Caco-2 (cell line): ENCODE measurements at regions not wholly inside any gene's neighbourhood (a gene's known extent, or its start where the extent isn't known, plus 50 kb on each side); places are given as distances from the start of the nearest gene placed in this dataset.

Experiments used
- BruUV-seq: library from RNA; stranded (reverse); fragments of 400-500 nt; replicated peaks from 2 replicates; lab custom pipeline; 2021; lab: Mats Ljungman, UMichigan
- CTCF ChIA-PET: fragments of 300-600 bp; sonication (Branson Sonifier 250); formaldehyde crosslinking; loops from one replicate; lab custom pipeline; 2022; ENCODE audit warnings: antibody characterized with exemption; lab: Charles Lee
- POLR2A ChIA-PET: fragments of 300-600 bp; sonication (Branson Sonifier 250); formaldehyde crosslinking; loops from one replicate; lab custom pipeline; 2022; ENCODE audit warnings: antibody characterized with exemption; lab: Charles Lee
- DNase-seq, 2 experiments: peaks; one replicate each; pipeline versions ENCODE4 v3.0.0 to v3.0.0-alpha.2; 2020 to 2022
- H3K27me3 ChIP-seq: replicated peaks from 2 replicates; pipeline ENCODE4 v1.6.0; 2011; ENCODE audit warnings: low read length; ENCODE audit not compliant: control insufficient read depth, insufficient read depth
- H3K36me3 ChIP-seq: 2 replicates; pipeline ENCODE4 v1.5.1; 2011; ENCODE audit warnings: low read length; ENCODE audit not compliant: control insufficient read depth, insufficient read depth
- H3K4me1 ChIP-seq: fragments of 250-450 bp; sonication (Bioruptor Pico); 2 replicates; pipeline ENCODE4 v1.5.1; 2020; ENCODE audit warnings: mild to moderate bottlenecking
- H3K4me3 ChIP-seq: 2 replicates; pipeline ENCODE4 v1.5.1; 2011; ENCODE audit warnings: low read depth, mild to moderate bottlenecking, control low read depth, low read length
- H3K9me3 ChIP-seq: fragments of 250-450 bp; sonication (Bioruptor Pico); 2 replicates; pipeline ENCODE4 v1.5.1; 2020; ENCODE audit warnings: mild to moderate bottlenecking, moderate library complexity
- H3K27ac Mint-ChIP-seq: one replicate; pipeline ENCODE4 v1.8.0; 2022; ENCODE audit warnings: mixed read lengths; ENCODE audit not compliant: unreplicated experiment
- H3K27me3 Mint-ChIP-seq: one replicate; pipeline ENCODE4 v1.8.0; 2022; ENCODE audit warnings: mixed read lengths; ENCODE audit not compliant: insufficient read depth, unreplicated experiment
- H3K36me3 Mint-ChIP-seq: one replicate; pipeline ENCODE4 v1.8.0; 2022; ENCODE audit warnings: mild to moderate bottlenecking, mixed read lengths; ENCODE audit not compliant: insufficient read depth, unreplicated experiment
- H3K4me1 Mint-ChIP-seq: one replicate; pipeline ENCODE4 v1.8.0; 2022; ENCODE audit warnings: low read depth, mixed read lengths; ENCODE audit not compliant: unreplicated experiment
- H3K4me3 Mint-ChIP-seq: one replicate; pipeline ENCODE4 v1.8.0; 2022; ENCODE audit warnings: mild to moderate bottlenecking, moderate library complexity, mixed read lengths; ENCODE audit not compliant: unreplicated experiment
- H3K9me3 Mint-ChIP-seq: one replicate; pipeline ENCODE4 v1.8.0; 2022; ENCODE audit warnings: mixed read lengths; ENCODE audit not compliant: unreplicated experiment
- CTCF ChIP-seq, 2 experiments: fragments of 200-600 bp in 1 of 2; IDR thresholded peaks; 1 replicate in 1 of 2; 2 replicates in 1 of 2; pipeline versions ENCODE4 v1.5.1 to v1.8.0; 2011 to 2022; ENCODE audit warnings: antibody characterized with exemption in 1 of 2, control low read depth in 1 of 2, inconsistent platforms in 1 of 2, low read depth in 1 of 2, low read length in 1 of 2, mild to moderate bottlenecking in 1 of 2, moderate library complexity in 1 of 2; ENCODE audit not compliant: insufficient read depth in 1 of 2, severe bottlenecking in 1 of 2, unreplicated experiment in 1 of 2
- intact Hi-C: fragments of 100-400 bp; cut with micrococcal nuclease; formaldehyde crosslinking; loops from one replicate; pipeline ENCODE4 v1.10.0; 2022; ENCODE audit not compliant: unreplicated experiment

- Histone ChIP-seq H3K4me1 (peaks cover 8% of the 10 kb centered on the region; the same call in 1 of the 2 replicates), H3K27me3 (no peaks in the 10 kb centered on the region), H3K9me3 (no peaks in the 10 kb centered on the region), H3K4me3 (no peak overlapping the region), H3K36me3 (no peaks in the 10 kb centered on the region)
- ChIA-PET POLR2A (interaction anchor here (0.8 kb wide), 1 partner anchor 87 kb away, joined by 3 read pairs; no protein-coding TSS in a partner anchor), CTCF (interaction anchor here (0.6 kb wide), 1 partner anchor 14 kb away, joined by 3 read pairs; no protein-coding TSS in a partner anchor)
- DNase-seq: no peak
- H3K27ac Mint-ChIP-seq: no peak overlapping the region
- peak overlapping the region; percentile 57 for H3K4me3 Mint-ChIP-seq
- no peaks in the 10 kb centered on the region for H3K9me3 Mint-ChIP-seq
- no TSS peak for BruUV-seq
- no peaks in the 10 kb centered on the region for H3K36me3 Mint-ChIP-seq
- H3K27me3 Mint-ChIP-seq: no peaks in the 10 kb centered on the region
- intact Hi-C loops: no loop called here
- peaks cover 14% of the 10 kb centered on the region for H3K4me1 Mint-ChIP-seq
- no peak for TF ChIP-seq CTCF (IDR thresholded peaks at IDR 0.05; ENCODE audit: insufficient read depth in 1 of 2, low read depth in 1 of 2, low read length in 1 of 2, severe bottlenecking in 1 of 2, unreplicated experiment in 1 of 2)
Measured at GRCh38 chr6:28776269-28777146, 147.3 kb downstream of the TRIM27 start.

- no peak for TF ChIP-seq CTCF (IDR thresholded peaks at IDR 0.05; ENCODE audit: insufficient read depth in 1 of 2, low read depth in 1 of 2, low read length in 1 of 2, severe bottlenecking in 1 of 2, unreplicated experiment in 1 of 2)
- Histone ChIP-seq H3K4me1 (peaks cover 8% of the 10 kb centered on the region; the same call in 1 of the 2 replicates), H3K36me3 (no peaks in the 10 kb centered on the region), H3K9me3 (no peaks in the 10 kb centered on the region), H3K4me3 (no peak overlapping the region), H3K27me3 (no peaks in the 10 kb centered on the region)
- intact Hi-C loops: no loop called here
- Mint-ChIP-seq H3K36me3 (no peaks in the 10 kb centered on the region), H3K27ac (no peak overlapping the region), H3K4me1 (peaks cover 14% of the 10 kb centered on the region), H3K9me3 (no peaks in the 10 kb centered on the region), H3K27me3 (no peaks in the 10 kb centered on the region), H3K4me3 (no peak overlapping the region)
- ChIA-PET POLR2A (no interaction called here), CTCF (no interaction called here)
- no peak for DNase-seq
- BruUV-seq: no TSS peak
Measured at GRCh38 chr6:28777147-28777461, 146.7 kb downstream of the TRIM27 start.

- no peaks in the 10 kb centered on the region for H3K36me3 Mint-ChIP-seq
- no peak for TF ChIP-seq CTCF (IDR thresholded peaks at IDR 0.05; ENCODE audit: insufficient read depth in 1 of 2, low read depth in 1 of 2, low read length in 1 of 2, severe bottlenecking in 1 of 2, unreplicated experiment in 1 of 2)
- CTCF ChIA-PET: no interaction called here
- H3K4me3 Mint-ChIP-seq: no peak overlapping the region
- no peaks in the 10 kb centered on the region for H3K9me3 Mint-ChIP-seq
- peaks cover 11% of the 10 kb centered on the region for H3K4me1 Mint-ChIP-seq
- intact Hi-C loops: no loop called here
- no peaks in the 10 kb centered on the region for H3K27me3 Mint-ChIP-seq
- no TSS peak for BruUV-seq
- POLR2A ChIA-PET: no interaction called here
- no peaks in the 10 kb centered on the region for H3K36me3 ChIP-seq
- no peak overlapping the region for H3K4me3 ChIP-seq
- H3K4me1 ChIP-seq: no peaks in the 10 kb centered on the region
- no peak overlapping the region for H3K27ac Mint-ChIP-seq
- H3K27me3 ChIP-seq: no peaks in the 10 kb centered on the region
- no peak for DNase-seq
- H3K9me3 ChIP-seq: no peaks in the 10 kb centered on the region
Measured at GRCh38 chr6:28782113-28782673, 141.6 kb downstream of the TRIM27 start.
